Brain microvascular endothelial cell (primary cell): ENCODE measurements at regions not wholly inside any gene's neighbourhood (a gene's known extent, or its start where the extent isn't known, plus 50 kb on each side); places are given as distances from the start of the nearest gene placed in this dataset.

Source experiments
- DNase-seq: peaks from one replicate; pipeline ENCODE4 v3.0.0-alpha.2; 2020
- H3K27ac ChIP-seq: fragments of 250-450 bp; sonication (Bioruptor Pico); 2 replicates; pipeline ENCODE4 v1.5.1; 2020; ENCODE audit warnings: mild to moderate bottlenecking, moderate library complexity
- H3K27me3 ChIP-seq: fragments of 250-450 bp; sonication (Bioruptor Pico); replicated peaks from 2 replicates; pipeline ENCODE4 v1.5.1; 2020; ENCODE audit warnings: mild to moderate bottlenecking
- H3K36me3 ChIP-seq: fragments of 250-450 bp; sonication (Bioruptor Pico); replicated peaks from 2 replicates; pipeline ENCODE4 v1.5.1; 2020; ENCODE audit warnings: mild to moderate bottlenecking
- H3K4me3 ChIP-seq: 2 replicates; pipeline ENCODE4 v1.5.1; 2011; ENCODE audit warnings: low read depth, mild to moderate bottlenecking, control low read depth, low read length, moderate library complexity
- CTCF ChIP-seq: IDR thresholded peaks from 2 replicates; pipeline ENCODE4 v1.5.1; 2011; ENCODE audit warnings: low read depth, mild to moderate bottlenecking, moderate library complexity, low read length, control low read depth, inconsistent platforms; ENCODE audit errors: missing control alignments
- in situ Hi-C: cut with HindIII; loops from 2 replicates; pipeline ENCODE4 v1.10.0; 2017; ENCODE audit warnings: low sequenced_read_pairs, low pct_ligation_motif_present

- H3K27me3 ChIP-seq: no peaks in the 10 kb centered on the region
- no peak overlapping the region for H3K4me3 ChIP-seq
- TF ChIP-seq CTCF: no peak
- DNase-seq: no peak
- H3K27ac ChIP-seq: no peak overlapping the region
- no peaks in the 10 kb centered on the region for H3K36me3 ChIP-seq
- in situ Hi-C loops: no loop called here
Observed at GRCh38 chr4:177087060-177087459, 222.6 kb upstream of the NEIL3 start.

- in situ Hi-C loops: no loop called here
- no peak for TF ChIP-seq CTCF
Observed at GRCh38 chr4:177087499-177087898, 222.2 kb upstream of the NEIL3 start.

GRCh38 chr4:177091515-177091914 is 218.2 kb upstream of the NEIL3 start:
- DNase-seq: no peak
- Histone ChIP-seq H3K27me3 (no peaks in the 10 kb centered on the region), H3K36me3 (no peaks in the 10 kb centered on the region), H3K27ac (no peak overlapping the region), H3K4me3 (no peak overlapping the region)
- no peak for TF ChIP-seq CTCF
- in situ Hi-C loops: no loop called here

More at GRCh38 chr4:177087499-177087898, 222.2 kb upstream of the NEIL3 start:
- no peak overlapping the region for H3K27ac ChIP-seq
- H3K27me3 ChIP-seq: no peaks in the 10 kb centered on the region
- no peaks in the 10 kb centered on the region for H3K36me3 ChIP-seq
- H3K4me3 ChIP-seq: no peak overlapping the region
- no peak for DNase-seq

GRCh38 chr4:177092807-177093206 is 216.9 kb upstream of the NEIL3 start:
- Histone ChIP-seq H3K27ac (no peak overlapping the region), H3K27me3 (no peaks in the 10 kb centered on the region), H3K4me3 (no peak overlapping the region), H3K36me3 (no peaks in the 10 kb centered on the region)
- DNase-seq: no peak
- in situ Hi-C loops: no loop called here
- TF ChIP-seq CTCF: no peak

GRCh38 chr4:177093964-177094363 is 215.7 kb upstream of the NEIL3 start:
- in situ Hi-C loops: no loop called here
- Histone ChIP-seq H3K36me3 (no peaks in the 10 kb centered on the region), H3K4me3 (no peak overlapping the region), H3K27me3 (no peaks in the 10 kb centered on the region), H3K27ac (no peak overlapping the region)
- no peak for DNase-seq
- TF ChIP-seq CTCF: no peak

- no peaks in the 10 kb centered on the region for H3K27me3 ChIP-seq
- no peak for DNase-seq
- TF ChIP-seq CTCF: no peak
- in situ Hi-C loops: no loop called here
- H3K36me3 ChIP-seq: no peaks in the 10 kb centered on the region
- no peak overlapping the region for H3K27ac ChIP-seq
- H3K4me3 ChIP-seq: no peak overlapping the region
Observed at GRCh38 chr4:177097291-177097690, 212.4 kb upstream of the NEIL3 start.
